HEK293T (cell line): ENCODE measurements at regions not wholly inside any gene's neighbourhood (a gene's known extent, or its start where the extent isn't known, plus 50 kb on each side); places are given as distances from the start of the nearest gene placed in this dataset.

Source experiments
- BHLHE40 ChIP-seq: fragments of 450-650 bp; IDR thresholded peaks from 2 replicates; pipeline ENCODE4 v1.6.1; 2016; ENCODE audit warnings: mild to moderate bottlenecking, moderate library complexity, borderline replicate concordance
- FOXA1 ChIP-seq: fragments of 450-650 bp; IDR thresholded peaks from 2 replicates; pipeline ENCODE4 v1.6.1; 2016; ENCODE audit warnings: mild to moderate bottlenecking
- FOXK2 ChIP-seq: fragments of 450-650 bp; IDR thresholded peaks from 2 replicates; pipeline ENCODE4 v1.6.1; 2016; ENCODE audit warnings: mild to moderate bottlenecking
- LEF1 ChIP-seq: fragments of 450-650 bp; IDR thresholded peaks from 2 replicates; pipeline ENCODE4 v1.6.1; 2017; ENCODE audit warnings: mild to moderate bottlenecking, borderline replicate concordance
- NFRKB ChIP-seq: fragments of 450-650 bp; IDR thresholded peaks from 2 replicates; pipeline ENCODE4 v1.6.1; 2016; ENCODE audit warnings: mild to moderate bottlenecking, moderate library complexity
- SUZ12 ChIP-seq: fragments of 450-650 bp; IDR thresholded peaks from 2 replicates; pipeline ENCODE4 v1.6.1; 2016; ENCODE audit warnings: mild to moderate bottlenecking
- TARDBP ChIP-seq: fragments of 450-650 bp; IDR thresholded peaks from 2 replicates; pipeline ENCODE4 v1.6.1; 2016
- ZNF384 ChIP-seq: fragments of 450-650 bp; IDR thresholded peaks from 2 replicates; pipeline ENCODE4 v1.6.1; 2016

DNA sequence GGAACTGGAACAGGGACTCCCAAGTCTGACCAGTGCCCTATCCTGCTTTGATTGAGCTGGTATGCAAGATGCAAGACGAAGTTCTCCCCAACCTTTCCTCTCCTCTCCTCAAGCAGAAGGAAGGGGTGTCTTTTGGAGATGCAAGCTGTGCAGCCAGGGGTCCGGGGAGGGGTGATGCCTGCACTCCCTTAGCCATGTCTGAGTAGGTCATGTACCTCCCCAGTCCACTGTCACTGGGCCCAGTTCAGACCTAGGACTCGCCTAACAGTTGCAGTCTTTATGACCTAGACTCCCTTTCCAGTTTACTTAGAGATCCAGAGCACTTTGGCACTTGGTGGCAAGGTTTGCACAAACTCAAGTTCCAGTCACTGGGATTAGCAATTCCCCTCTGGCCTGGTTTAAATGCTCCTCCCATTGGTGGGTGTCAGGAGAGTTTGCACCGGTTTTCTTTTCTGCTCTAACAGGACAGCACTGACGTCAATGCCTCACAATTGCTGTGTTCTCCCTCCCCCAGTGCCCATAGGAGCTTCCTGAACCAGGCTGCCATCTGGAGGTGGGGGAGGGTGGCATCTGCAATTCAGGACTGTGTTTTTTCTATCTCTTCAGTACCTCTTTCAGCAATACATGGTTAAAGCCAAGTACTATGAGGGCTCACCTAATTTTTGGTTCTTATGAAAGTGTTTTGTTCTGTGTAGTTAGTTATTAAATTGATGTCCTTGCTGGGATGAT is 782.2 kb downstream of the ARAP2 start:
- TF ChIP-seq TARDBP = no peak
- TF ChIP-seq FOXK2 = no peak
- no peak for TF ChIP-seq BHLHE40
- TF ChIP-seq NFRKB = no peak
- no peak for TF ChIP-seq LEF1
- no peak for TF ChIP-seq FOXA1
- no peak for TF ChIP-seq SUZ12
- TF ChIP-seq ZNF384 = no peak
